COLO829 (cell line): ENCODE measurements at regions not wholly inside any gene's neighbourhood (a gene's known extent, or its start where the extent isn't known, plus 50 kb on each side); places are given as distances from the start of the nearest gene placed in this dataset.
"Not testable (repeated sequence)": the region's sequence is repeated elsewhere in the genome, so short reads cannot be mapped to it uniquely, and the experiment has no call there.

Experiments used
- DNase-seq: peaks from one replicate; pipeline ENCODE4 v3.0.0; 2012; ENCODE audit warnings: low spot score

DNA sequence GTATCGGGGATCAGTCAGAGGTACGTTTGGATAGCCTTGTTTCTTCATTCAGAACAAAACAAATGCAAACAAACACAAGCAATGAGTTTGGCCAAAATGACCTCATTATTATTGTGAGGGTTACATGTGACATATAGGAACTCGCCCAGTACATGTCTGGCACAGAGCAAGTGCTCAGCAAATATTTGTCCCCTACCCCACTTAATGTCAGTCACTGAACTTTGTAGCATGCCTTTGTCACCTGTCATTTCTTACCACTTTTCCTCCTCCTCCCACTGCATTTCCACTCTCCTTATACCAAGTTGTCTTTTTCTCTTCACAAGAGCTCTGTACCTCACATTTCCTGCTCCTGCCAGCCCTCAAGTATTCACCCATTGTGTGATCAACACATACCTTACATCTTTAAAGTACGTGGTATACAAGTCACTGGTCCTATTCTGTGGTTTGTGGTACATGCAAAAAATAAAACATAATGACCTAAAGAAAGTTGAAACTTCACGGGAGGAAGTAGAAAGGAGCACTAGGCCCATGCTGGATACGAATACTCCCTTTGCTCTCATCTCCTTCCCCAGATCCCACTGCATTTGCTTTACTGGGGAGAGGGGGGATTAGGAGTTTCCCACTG is 236.0 kb downstream of the INHBA start:
- no peak for DNase-seq

DNA sequence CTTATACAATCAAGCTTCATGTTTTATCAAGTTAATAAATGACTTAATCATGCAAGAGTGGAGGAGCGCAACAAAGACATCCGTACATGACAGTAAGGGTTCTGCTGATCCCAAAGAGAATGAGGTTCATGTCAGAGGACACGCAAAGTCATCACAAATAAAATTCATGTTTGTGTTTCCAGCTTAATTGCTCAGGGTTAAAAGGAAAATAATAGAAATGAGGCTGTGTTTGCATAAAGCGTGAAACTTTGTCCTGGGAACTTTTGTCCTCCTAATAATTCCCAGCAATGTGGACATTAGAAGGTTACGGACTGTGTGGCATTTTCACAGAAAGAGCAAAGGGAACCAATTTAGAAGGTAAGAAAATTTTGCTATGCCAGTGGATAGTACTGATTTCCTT is 237.3 kb downstream of the INHBA start:
- DNase-seq = no peak

DNA sequence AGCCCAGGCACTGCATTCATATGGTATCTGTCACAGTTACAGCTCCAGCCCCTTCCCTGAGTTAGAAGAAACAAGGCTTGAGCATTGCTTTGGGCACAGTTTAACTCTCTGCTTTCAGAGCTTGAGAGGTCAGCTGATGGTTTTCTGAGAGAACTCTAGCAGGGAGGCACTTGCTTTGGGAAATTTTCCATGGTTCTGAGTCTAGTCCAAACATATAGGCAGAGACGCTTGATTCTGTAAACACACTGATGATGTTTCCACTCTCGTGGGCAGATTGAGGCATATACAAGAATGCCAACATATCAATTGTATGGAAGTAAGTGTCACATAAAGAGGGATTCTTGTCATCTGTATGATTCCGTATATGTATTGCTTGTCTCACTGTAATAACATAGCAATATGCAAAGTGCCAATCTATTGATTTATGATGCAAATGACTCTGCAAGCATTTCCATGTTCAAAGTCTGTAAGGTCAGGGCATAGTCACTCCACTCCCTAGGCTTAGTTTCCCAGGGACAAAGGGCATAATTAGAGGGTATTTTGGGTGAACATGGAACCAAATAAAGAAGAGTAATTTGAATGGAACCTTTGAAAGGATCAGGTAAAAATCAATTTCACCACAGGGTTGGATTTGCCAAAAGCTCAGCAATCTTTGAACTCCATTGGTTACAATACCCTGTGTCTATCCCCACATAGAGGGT is 239.0 kb downstream of the INHBA start:
- no peak for DNase-seq

DNA sequence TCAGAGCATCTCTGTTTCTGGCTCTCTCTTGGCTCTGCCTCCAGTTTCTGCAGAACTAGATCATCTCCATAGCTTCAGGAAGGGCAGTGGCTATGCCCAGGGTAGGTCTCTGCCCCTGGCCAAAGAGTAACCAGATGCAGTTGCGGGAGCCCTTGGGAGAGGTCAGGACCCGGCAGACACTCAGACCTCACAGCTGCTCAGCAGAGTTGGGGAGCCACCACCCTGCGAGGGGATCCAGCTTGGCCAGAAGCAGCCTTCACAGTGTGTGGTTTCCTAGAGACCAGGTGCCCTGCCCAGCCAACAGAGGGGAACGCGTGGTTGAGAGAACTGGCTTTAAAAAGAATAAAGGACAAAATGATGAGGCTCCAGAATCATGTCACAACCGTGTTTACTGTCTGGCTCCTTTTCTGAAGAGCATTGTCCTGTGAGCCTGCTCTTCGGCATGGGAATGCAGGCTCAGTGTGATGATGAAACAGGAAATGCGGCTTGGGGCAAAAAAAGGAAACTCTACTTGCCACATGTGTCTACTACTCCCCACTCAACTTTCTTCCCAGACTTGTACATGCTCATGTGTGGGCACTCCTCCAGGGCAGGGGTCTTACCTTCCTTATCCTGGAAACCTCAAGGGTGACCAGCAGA is 243.1 kb downstream of the INHBA start:
- DNase-seq = no peak

DNA sequence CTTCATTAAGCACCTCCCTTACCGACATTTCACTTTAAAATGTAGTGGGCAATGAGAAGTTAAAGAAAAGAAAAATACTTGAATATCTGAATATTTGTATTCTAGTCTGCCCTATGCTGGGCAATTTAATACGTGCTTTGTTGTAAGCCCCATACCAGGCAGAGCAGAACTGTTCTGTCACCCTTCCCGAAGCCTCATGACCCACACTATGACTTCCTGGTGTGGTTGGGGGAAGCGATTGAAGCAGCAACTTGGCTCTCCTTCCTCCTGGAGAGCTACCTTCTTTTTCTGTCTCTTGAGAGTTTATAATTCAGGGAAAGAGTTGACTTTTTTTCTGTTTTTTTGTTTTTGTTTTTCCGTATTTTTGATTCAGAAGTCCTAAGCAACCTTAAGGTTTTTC is 243.7 kb downstream of the INHBA start:
- no peak for DNase-seq

DNA sequence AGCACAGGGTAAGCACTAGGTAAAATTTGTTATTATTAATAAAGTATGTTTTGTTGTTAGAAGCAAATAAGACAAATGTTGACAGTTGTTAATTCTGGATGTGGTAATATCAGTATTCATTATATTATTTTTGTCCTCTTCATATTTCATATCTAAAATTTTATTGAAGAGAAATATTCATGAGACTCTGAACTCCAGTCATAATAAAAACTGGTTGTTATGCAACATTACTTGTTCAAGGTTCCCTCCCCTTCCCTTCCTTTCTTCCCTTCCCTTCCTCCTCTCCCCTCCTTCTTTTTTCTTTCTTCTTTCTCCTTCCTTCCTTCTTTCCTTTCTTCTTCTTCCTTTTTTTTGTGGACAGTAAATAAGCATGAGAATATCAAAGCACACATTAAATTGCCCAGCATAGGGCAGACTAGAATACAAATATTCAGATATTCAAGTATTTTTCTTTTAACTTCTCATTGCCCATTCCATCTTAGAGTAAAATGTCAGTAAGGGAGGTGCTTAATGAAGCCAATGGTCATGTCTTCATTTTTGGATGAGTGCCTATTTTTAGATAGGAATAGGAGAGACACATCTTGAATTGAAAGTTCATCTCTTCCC is 245.0 kb downstream of the INHBA start:
- DNase-seq = no peak

DNA sequence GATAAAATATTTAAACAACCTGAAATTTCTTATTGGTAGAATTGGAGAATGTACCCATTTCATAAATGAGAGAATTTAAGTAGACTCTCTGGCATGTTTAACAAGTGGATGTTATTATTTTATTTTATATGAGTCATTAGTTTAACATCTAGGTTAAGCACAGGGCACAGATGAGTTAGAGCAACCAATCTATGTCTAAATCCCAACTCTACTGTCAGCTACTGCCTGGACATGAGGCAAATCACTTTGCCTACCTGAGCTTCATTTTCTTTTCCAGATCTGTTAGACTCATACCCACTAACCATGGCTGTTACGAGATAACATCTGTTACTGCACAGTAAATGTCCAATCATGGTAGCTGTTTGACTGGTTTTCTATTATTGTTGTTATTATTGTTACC is 251.1 kb downstream of the INHBA start:
- no peak for DNase-seq

DNA sequence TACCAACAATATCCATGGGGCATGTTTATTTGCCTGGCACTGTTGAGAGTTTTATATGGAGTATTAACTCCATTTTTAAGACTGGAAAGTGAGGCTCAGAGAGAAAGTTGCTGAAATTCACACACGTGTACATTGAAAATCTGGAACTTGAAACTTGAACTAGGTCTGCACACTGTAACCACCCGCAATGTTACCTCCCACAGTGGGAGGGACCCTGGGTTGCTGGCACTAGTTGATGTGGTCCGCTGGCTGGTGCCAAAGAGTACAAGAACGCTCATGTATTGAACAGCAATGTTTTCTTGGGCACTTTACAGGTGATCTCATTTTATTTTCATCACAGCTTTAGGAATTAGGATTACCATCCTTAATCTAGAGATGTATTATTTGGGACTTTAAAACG is 253.2 kb downstream of the INHBA start:
- no peak for DNase-seq

DNA sequence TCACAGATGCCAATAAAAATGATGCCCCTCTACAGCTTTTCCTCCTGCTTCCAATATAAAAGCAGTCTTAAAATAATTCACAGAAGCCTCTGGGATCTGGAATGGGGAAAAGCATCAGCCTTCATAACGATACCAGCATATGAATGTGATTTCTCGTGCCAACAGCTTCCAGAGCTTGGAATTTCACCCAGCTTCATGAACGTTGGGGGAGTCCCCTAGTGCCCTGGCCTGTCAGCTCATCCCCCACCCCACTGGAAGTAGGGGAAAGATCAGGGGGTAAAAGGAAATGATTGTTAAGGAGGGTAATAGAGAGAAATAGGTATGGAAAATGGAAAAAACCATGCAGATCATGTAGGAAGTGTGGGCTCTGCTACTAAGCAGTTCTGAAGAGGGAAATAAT is 253.6 kb downstream of the INHBA start:
- no peak for DNase-seq

DNA sequence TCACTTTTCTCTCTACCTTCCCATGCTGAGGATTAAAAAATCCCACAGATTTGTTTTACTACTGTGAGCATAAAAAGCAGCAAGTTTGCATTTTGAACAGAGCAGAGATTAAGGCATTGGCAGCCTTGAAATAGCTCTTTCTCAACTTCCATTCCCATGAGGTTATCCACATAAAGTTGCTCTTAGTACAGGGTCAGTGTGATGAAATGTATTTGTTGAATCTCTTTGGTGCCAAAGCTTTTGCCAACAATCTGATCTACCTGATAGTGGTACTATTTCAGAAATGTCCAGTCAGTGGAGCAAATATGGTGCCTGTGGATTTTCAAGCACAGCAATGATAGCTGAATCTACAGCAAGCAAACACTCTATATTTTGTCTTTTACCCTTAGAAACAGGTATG is 254.8 kb downstream of the INHBA start:
- no peak for DNase-seq

DNA sequence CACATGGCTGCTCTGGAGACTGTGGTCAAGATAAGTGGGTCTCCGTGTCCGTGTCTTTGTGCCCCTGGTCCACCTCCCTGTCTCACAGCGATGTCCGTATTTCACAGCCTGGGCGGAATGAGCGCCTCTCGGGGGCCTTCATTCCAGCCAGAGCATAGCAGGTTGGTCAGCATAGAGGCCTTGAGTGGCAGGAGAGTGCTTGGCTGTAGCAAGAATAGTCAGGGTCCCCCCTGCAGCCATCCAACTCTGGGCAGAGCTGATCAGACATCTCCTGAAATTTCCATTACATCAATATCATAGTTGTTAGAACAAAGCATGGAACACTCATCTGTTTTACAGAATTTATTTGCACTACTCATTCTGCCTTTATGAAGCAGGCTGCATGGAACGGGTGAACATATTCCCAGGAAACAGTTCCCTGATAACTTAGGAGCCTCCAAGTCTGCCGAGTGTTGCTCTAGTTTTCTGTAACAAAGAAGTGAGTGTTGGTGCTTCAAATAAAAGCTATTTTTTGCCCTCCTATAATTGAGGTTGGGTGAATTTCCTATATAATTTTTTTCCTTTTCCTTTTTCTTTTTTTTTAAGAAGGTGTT is 255.3 kb downstream of the INHBA start:
- DNase-seq = no peak

DNA sequence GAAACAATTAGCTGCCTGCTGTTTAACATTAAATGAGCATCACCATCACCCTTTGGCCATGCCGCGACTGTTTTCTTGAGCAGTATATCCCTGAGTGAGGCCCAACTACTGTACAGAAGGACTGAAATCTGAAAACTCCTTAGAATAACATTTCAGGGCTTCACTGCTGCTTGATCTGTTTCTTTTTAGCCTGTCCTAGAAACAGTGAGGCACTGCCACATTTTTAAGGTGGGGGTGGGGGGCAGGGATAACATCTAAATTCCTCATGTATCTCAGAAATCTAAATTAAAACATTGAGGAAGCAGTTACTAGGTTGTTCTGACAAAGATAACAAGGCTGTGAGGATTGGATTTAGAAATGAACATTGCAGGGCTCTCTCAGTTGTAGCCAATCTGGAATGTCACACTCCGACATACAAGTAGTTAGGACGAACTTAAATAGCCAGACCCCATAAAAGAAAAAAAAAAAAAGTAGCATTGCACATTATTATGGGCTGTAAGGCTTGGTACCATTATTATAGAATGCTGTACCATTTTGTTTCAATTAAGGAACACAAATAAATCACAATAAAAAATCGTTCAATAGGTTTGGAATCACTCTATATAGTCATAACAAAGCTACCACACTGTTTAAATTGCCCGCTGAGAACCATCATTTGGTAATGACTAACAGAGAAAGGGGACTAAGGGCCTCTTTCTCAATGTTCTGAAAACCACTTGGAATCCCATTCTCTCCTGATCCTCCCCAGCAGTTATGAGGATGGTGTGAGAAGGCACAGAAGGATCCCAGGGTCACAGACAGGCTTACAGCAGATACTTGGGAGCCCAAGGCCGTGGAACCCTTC is 256.1 kb downstream of the INHBA start:
- DNase-seq = no peak

DNA sequence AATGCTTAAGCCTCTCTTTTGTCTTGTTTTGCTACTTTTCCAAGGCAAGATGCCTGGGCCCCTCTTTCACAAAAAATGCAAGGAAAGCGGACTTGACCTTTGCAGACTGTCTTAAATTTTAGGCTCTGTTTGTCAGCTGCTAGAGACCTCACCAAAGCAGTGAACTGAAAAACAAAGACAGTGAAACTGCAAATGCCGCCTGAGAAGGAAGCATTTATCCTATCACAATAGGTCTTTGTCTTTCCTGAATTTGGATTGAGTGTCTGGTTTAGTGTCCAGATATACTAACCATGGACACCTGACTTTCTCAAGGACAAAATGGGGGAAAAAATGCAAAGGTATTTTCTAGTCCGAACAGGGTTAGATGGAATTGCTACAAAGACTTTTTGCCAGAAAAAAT is 256.9 kb downstream of the INHBA start:
- DNase-seq = peak; percentile 39

DNA sequence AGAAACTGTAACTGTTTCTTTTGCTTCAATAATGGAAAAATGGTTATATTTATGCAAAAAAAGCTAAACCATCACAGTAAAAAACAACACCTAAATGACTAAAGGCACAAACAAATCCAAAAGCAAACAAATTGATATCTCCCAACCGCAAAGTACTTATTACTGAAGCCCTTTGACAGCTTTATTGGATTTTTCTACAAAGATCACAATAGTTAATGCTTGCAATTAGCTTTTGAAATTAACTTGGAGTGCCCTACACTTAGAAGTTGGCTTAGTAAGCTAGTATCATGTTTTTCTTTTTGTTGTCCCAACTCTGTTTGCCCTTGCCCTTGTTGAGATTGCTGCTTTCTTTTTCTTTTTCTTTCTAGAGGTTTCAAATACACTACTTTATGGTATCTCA is 257.5 kb downstream of the INHBA start:
- DNase-seq = no peak

DNA sequence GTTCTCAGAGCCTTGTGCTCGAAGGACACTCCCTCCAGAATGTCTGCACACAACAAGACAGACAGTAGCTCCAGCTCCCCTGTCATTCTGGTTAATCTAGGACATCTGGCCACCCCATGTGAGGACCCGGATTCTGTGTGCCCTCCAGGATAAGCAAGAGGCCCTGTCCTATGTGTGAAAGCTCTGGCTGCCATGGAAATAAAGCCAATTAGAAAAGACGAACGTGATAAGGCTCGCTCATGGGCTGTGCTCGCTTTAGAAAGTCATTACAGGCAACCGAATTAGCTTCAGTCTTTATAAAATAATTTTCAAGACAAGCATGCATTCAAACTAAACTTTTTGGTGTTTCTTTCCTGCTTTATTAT is 263.4 kb downstream of the INHBA start:
- DNase-seq = no peak

DNA sequence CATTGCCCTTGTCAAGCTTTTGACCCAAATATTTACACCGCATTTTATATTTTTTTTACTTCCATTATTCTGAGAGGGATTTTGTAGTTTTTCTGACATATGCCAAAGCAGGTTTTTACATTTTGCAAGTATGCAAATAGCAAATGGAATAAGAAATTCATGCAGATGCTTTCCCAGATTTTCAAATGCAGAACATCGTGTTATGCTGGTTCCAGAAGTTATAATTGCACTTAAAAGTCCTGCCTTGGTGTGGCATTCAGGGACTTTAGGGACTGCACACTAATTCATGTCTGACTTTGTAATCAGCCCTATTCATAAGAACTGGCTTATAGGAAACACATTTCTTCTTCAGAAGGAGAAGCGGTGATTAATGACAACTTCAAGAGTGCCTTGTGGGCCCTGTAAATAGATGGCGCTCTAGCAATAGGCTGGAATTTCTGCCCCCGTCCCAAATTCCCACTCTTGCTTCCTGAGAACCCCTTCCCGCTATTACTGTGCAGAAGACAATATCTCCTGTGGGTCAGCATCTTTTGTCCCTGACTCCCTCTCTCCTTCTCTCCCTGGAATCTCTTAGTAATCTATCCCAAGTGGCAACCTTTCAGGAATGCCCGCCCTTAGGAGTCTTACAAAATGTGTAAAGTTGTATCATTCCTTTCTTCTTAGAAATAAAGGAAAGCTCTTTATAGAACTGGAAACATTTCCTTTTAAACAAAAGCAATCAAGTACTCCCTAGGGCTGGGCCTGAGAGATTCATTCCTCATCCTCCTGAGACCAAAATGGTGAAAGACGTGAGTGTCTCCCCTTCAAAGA is 264.0 kb downstream of the INHBA start:
- DNase-seq = no peak

DNA sequence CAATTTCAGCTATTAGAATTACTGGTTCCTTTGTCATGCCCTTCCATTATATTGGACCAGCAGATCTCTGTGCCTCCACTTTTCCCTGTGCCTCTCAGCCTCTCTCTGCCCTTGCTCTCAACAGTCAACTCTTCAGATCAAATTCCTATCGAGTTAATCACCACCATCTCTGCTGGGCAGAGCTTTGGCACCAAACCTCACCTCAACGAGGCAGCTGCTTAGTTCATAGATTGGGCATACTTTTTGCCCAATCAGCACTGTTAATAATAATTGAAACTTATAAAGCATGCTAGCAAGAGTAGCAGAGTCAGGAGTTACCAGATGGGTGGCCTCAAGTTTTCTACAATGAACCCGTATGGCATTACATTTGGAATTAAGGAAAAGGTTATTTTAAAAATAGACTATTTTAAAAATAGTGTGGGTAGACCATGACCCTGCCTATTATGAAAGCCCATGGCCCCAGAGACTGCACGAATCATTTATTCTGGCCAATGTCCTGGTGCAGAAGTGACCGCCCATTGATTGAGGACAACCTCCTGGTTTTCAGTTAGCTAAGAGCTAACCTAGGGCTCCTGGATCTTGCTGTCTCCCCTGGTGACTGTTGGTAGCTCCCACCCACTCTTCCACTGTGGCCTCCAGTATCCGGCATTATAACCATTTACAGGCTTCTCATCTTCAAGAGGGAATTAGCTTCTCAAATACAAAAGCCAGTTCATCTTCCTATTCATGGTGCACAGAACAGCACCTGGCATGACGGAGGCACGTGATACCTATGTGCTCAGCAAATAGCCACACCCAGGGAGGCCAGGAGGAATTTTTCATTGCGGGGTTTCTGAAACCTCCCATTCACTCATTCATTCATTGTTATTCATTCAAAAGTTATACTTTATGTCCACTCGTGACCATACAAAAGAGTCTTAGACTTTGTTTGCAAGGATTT is 265.4 kb downstream of the INHBA start:
- DNase-seq = no peak

DNA sequence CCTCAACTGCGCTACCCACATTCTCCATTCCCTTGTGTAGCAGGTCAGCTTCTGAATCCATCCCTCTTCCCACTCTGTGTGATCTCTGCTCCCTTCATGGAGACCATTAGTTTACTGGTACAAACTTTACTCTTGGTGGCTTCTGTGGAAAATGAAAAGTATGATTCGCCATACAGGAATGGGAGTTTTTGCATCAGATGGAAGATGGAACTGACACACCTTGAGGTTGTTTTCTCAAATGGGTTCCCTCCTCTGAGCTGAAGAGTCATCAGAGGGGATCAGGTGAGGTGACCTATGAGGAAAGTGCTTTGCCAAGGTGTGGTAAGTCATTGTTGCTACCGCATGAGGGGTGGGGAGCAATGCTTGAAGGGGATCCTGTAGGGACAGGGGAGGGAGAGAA is 266.8 kb downstream of the INHBA start:
- no peak for DNase-seq

DNA sequence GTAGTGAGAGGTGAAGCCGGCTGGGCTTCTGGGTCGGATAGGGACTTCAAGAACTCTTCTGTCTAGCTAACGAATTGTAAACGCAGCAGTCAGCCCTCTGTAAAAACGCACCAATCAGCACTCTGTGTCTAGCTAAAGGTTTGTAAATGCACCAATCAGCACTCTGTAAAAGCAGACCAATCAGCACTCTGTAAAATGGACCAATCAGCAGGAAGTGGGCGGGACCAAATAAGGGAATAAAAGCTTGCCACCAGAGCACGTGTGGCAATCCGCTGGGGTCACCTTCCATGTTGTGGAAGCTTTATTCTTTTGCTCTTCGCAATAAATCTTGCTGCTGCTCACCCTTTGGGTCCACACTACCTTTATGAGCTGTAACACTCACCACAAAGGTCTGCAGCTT is 267.9 kb downstream of the INHBA start:
- not testable (repeated sequence) for DNase-seq

DNA sequence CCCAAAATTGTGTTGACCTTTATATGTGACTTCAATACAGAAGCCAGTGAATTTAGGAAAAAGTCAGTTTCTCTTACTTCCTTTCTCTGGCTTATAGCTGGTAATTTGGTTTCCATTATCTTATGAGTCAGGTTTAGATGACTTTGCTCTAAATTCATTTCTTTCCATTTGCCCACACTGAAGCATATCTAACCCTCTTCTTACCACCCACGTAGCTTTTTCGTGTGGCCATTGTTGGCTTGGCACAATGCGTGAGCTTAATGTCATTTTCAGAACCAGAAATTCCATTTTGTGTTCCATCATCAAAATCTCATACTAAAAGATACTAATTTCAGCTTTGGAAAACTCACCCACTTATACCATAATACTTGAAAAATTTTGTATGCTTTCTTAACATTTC is 271.2 kb downstream of the INHBA start:
- no peak for DNase-seq
